Prostate gland (tissue), 2 donors: ENCODE measurements at regions not wholly inside any gene's neighbourhood (a gene's known extent, or its start where the extent isn't known, plus 50 kb on each side); places are given as distances from the start of the nearest gene placed in this dataset.

Source experiments
- DNase-seq: peaks from one replicate; pipeline ENCODE4 v3.0.0-alpha.2; 2019; ENCODE audit warnings: low spot score
- H3K27ac ChIP-seq, 2 donors: fragments of 200-600 bp; sonication (generic); 2 replicates each; pipeline ENCODE4 v1.5.1; 2017 to 2019
- H3K27me3 ChIP-seq: fragments of 200-600 bp; sonication (generic); replicated peaks from 2 replicates; pipeline ENCODE4 v1.5.1; 2019; ENCODE audit not compliant: insufficient read depth
- H3K36me3 ChIP-seq, 2 donors: fragments of 200-600 bp; sonication (generic); 1 replicate in 1 of 2; 2 replicates in 1 of 2; pipeline versions ENCODE4 v1.5.1 to v1.8.1; 2017 to 2019
- H3K4me1 ChIP-seq: fragments of 200-600 bp; sonication (generic); replicated peaks from 2 replicates; pipeline ENCODE4 v1.5.1; 2019
- H3K4me3 ChIP-seq, 2 donors: fragments of 200-600 bp; sonication (generic); 2 replicates each; pipeline ENCODE4 v1.5.1; 2017 to 2019
- H3K9me3 ChIP-seq: fragments of 200-600 bp; sonication (generic); 2 replicates; pipeline ENCODE4 v1.5.1; 2017
- CTCF ChIP-seq, 4 experiments: fragments of 200-600 bp in 2 of 4; fragments of 450-650 bp in 2 of 4; sonication (generic) in 2 of 4; IDR thresholded peaks; 1 replicate in 3 of 4; 2 replicates in 1 of 4; pipeline ENCODE4 v1.5.1; 2016 to 2019; ENCODE audit warnings: antibody characterized with exemption in 4 of 4, mild to moderate bottlenecking in 2 of 4, moderate library complexity in 2 of 4
- POLR2A ChIP-seq: fragments of 450-650 bp; IDR thresholded peaks from one replicate; pipeline ENCODE4 v1.6.1; 2016; ENCODE audit warnings: antibody characterized with exemption, mild to moderate bottlenecking
- POLR2AphosphoS5 ChIP-seq: sonication (generic); formaldehyde crosslinking; IDR thresholded peaks from one replicate; pipeline ENCODE4 v1.6.1; 2017; ENCODE audit warnings: antibody characterized with exemption
- whole genome bisulfite sequencing: methylation state at CpG from one replicate; pipeline ENCODE4 v1.1.5; 2018; 5-methylcytosine and 5-hydroxymethylcytosine counted together
- intact Hi-C: fragments of 100-400 bp; cut with DNase I; formaldehyde crosslinking; loops from one replicate; pipeline ENCODE4 v1.14.2; 2022

GRCh38 chr3:106035619-106036018, 166.8 kb upstream of the CBLB start:
- Histone ChIP-seq H3K4me1 (no peaks in the 10 kb centered on the region), H3K4me3 (no peak overlapping the region), H3K27ac (no peak overlapping the region), H3K9me3 (no peaks in the 10 kb centered on the region), H3K27me3 (no peaks in the 10 kb centered on the region), H3K36me3 (no peaks in the 10 kb centered on the region)
- WGBS: 79% methylated on average over 4 of the region's 4 CpGs
- TF ChIP-seq CTCF (IDR thresholded peaks at IDR 0.05) (no peak), POLR2AphosphoS5 (no peak), POLR2A (no peak)
- intact Hi-C loops: no loop called here
- no peak for DNase-seq

- H3K36me3 ChIP-seq: no peaks in the 10 kb centered on the region
- TF ChIP-seq POLR2A (no peak), CTCF (IDR thresholded peaks at IDR 0.05) (no peak), POLR2AphosphoS5 (no peak)
- intact Hi-C loops: no loop called here
- DNase-seq: no peak
- H3K4me3 ChIP-seq: no peak overlapping the region
- no peaks in the 10 kb centered on the region for H3K4me1 ChIP-seq
- no peaks in the 10 kb centered on the region for H3K9me3 ChIP-seq
- no peaks in the 10 kb centered on the region for H3K27me3 ChIP-seq
- 90% methylated on average over 1 of the region's 1 CpG for WGBS
- H3K27ac ChIP-seq: no peak overlapping the region
These were observed 167.9 kb upstream of the CBLB start for GRCh38 chr3:106036696-106037095.

GRCh38 chr3:106047221-106047620, 178.4 kb upstream of the CBLB start:
- Histone ChIP-seq H3K4me3 (no peak overlapping the region), H3K27ac (no peak overlapping the region), H3K9me3 (no peaks in the 10 kb centered on the region), H3K4me1 (no peaks in the 10 kb centered on the region), H3K36me3 (no peaks in the 10 kb centered on the region), H3K27me3 (no peaks in the 10 kb centered on the region)
- WGBS: 92% methylated on average over 2 of the region's 2 CpGs
- intact Hi-C loops: no loop called here
- DNase-seq: no peak
- TF ChIP-seq POLR2A: no peak
- TF ChIP-seq POLR2AphosphoS5: no peak

GRCh38 chr3:106048946-106049481, 180.2 kb upstream of the CBLB start:
- H3K36me3 ChIP-seq: no peaks in the 10 kb centered on the region
- TF ChIP-seq CTCF (IDR thresholded peaks at IDR 0.05) (no peak), POLR2A (no peak), POLR2AphosphoS5 (no peak)
- WGBS: 95% methylated on average over 2 of the region's 2 CpGs
- no peak overlapping the region for H3K4me3 ChIP-seq
- DNase-seq: no peak
- no peaks in the 10 kb centered on the region for H3K4me1 ChIP-seq
- intact Hi-C loops: no loop called here
- H3K27ac ChIP-seq: no peak overlapping the region
- H3K27me3 ChIP-seq: no peaks in the 10 kb centered on the region
- no peaks in the 10 kb centered on the region for H3K9me3 ChIP-seq

- H3K27ac ChIP-seq: no peak overlapping the region
- intact Hi-C loops: no loop called here
- TF ChIP-seq POLR2A: no peak
- TF ChIP-seq CTCF (IDR thresholded peaks at IDR 0.05): no peak
- TF ChIP-seq POLR2AphosphoS5: no peak
These were observed 181.0 kb upstream of the CBLB start for GRCh38 chr3:106049821-106050220.

More at GRCh38 chr3:106049821-106050220, 181.0 kb upstream of the CBLB start:
- Histone ChIP-seq H3K36me3 (no peaks in the 10 kb centered on the region), H3K4me3 (no peak overlapping the region), H3K27me3 (no peaks in the 10 kb centered on the region), H3K4me1 (no peaks in the 10 kb centered on the region), H3K9me3 (no peaks in the 10 kb centered on the region)
- DNase-seq: no peak
